ENCODE measurements at regions not wholly inside any gene's neighbourhood (a gene's known extent, or its start where the extent isn't known, plus 50 kb on each side); places are given as distances from the start of the nearest gene placed in this dataset.
"Not testable (repeated sequence)": the region's sequence is repeated elsewhere in the genome, so short reads cannot be mapped to it uniquely, and the experiment has no call there.

DNA sequence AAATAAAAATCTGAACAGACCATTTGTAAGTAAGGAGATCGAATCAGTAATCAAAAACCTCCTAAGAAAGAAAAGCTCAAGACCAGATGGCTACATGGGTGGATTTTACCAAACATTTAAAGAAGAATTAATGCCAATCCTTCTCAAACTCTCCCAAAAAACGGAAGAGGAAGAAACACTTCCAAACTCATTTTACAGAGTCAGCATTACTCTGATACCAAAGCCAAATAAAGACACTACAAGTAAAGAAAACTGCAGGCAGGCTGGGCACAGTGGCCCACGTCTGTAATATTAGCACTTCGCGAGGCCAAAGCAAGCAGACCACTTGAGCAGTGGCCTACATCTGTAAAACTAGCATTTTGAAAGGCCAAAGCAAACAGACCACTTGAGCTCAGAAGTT, 159.8 kb downstream of the DPY19L2 start:
- no peak overlapping the region for H3K4me3 Mint-ChIP-seq
- CTCF ChIA-PET = no interaction called here
- H3K27ac Mint-ChIP-seq = no peak overlapping the region
- no peak for ATAC-seq
- no peak for DNase-seq
- no peaks in the 10 kb centered on the region for H3K36me3 Mint-ChIP-seq (ENCODE audit: low read depth)
- H3K4me1 Mint-ChIP-seq (ENCODE audit: low read depth) = no peaks in the 10 kb centered on the region
- POLR2A ChIA-PET = no interaction called here
- no peaks in the 10 kb centered on the region for H3K27me3 Mint-ChIP-seq (ENCODE audit: low read depth)
- H3K9me3 Mint-ChIP-seq (ENCODE audit: insufficient read depth) = no peaks in the 10 kb centered on the region

DNA sequence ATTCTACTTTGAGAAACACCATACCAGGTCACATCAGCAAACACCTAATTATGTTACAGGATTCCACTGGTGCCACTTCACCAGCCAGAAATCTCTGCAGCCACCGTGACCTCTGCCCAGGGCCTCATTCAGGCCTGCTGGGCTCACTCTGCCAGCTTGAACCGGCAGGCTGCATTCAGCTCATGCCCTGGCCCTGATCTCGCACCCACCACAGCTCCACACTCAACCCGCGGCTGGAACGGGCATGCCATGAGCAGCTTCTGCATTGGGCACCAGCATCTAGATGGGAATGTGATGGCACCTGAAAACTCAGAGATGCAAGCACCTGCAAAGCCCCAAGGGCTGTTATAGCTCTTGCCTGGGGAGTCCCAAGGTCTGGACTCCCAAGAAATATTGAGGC, 168.7 kb downstream of the DPY19L2 start:
- Mint-ChIP-seq H3K36me3 (ENCODE audit: low read depth) (no peaks in the 10 kb centered on the region), H3K4me3 (no peak overlapping the region), H3K4me1 (ENCODE audit: low read depth) (no peaks in the 10 kb centered on the region), H3K27ac (no peak overlapping the region), H3K9me3 (ENCODE audit: insufficient read depth) (no peaks in the 10 kb centered on the region), H3K27me3 (ENCODE audit: low read depth) (no peaks in the 10 kb centered on the region)
- CTCF ChIA-PET = no interaction called here
- ATAC-seq (no peak), DNase-seq (no peak)
- POLR2A ChIA-PET = no interaction called here

DNA sequence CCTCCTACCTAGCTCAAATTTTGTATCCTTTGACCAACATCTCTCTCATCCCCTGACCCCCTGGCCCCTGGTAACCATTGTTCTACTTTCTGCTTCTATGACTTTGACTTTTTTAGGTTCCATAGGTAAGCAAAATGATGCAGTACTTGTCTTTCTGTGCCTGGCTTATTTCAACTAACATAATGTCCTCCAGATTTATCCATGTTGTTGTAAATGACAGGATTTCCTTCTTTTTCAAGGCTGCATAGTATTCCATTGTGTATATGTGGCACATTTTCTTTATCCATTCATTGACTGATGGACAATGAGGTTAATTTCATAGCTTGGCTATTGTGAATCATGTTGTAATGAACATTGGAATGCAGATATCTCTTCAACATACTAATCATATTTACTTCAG, 170.1 kb downstream of the DPY19L2 start:
- Mint-ChIP-seq H3K27me3 (ENCODE audit: low read depth) (no peaks in the 10 kb centered on the region), H3K27ac (no peak overlapping the region), H3K4me1 (ENCODE audit: low read depth) (no peaks in the 10 kb centered on the region), H3K4me3 (no peak overlapping the region), H3K9me3 (ENCODE audit: insufficient read depth) (no peaks in the 10 kb centered on the region), H3K36me3 (ENCODE audit: low read depth) (no peaks in the 10 kb centered on the region)
- no peak for ATAC-seq
- no peak for DNase-seq
- CTCF ChIA-PET = no interaction called here
- POLR2A ChIA-PET = no interaction called here

DNA sequence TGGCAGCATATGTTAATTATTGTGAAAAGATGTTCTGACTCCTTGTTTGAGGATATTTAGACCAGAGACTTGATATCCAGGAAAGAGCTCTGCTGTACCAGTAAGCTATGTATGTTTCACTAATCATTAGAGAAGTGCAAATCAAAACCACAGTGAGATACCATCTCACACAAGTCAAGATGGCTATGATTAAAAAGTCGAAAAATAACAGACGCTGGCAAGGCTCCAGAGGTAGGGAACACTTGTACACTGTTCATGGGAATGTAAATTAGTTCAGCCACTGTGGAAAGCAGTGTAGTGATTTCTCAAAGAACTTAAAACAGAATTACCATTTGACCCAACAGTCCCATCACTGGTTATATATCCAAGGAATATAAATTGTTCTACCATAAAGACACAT, 171.6 kb downstream of the DPY19L2 start:
- Mint-ChIP-seq H3K4me1 (ENCODE audit: low read depth) (no peaks in the 10 kb centered on the region), H3K27ac (no peak overlapping the region), H3K9me3 (ENCODE audit: insufficient read depth) (no peaks in the 10 kb centered on the region), H3K36me3 (ENCODE audit: low read depth) (no peaks in the 10 kb centered on the region), H3K27me3 (ENCODE audit: low read depth) (no peaks in the 10 kb centered on the region), H3K4me3 (no peak overlapping the region)
- no peak for DNase-seq
- ChIA-PET CTCF (no interaction called here), POLR2A (no interaction called here)
- no peak for ATAC-seq

DNA sequence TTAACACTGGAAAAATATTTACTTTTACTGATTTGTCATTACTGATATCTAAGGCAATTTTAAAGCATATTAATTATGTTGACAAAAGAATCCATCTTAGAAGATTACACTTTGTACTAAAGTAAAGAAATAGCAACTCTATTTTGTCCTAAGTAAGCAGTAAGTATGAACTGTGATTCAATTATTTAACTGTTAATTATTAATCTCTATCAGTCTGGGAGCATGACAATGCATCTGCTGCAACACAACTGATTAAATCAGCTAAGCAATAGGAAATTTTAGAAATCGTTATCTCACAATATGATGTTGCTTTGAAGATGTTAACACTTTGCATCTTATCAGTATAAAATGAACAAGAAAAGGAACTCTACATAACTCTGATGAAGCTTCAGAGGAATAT, 172.3 kb downstream of the DPY19L2 start:
- Mint-ChIP-seq H3K4me1 (ENCODE audit: low read depth) (no peaks in the 10 kb centered on the region), H3K27ac (no peak overlapping the region), H3K4me3 (no peak overlapping the region), H3K9me3 (ENCODE audit: insufficient read depth) (no peaks in the 10 kb centered on the region), H3K36me3 (ENCODE audit: low read depth) (no peaks in the 10 kb centered on the region), H3K27me3 (ENCODE audit: low read depth) (no peaks in the 10 kb centered on the region)
- no peak for ATAC-seq
- POLR2A ChIA-PET = no interaction called here
- CTCF ChIA-PET = no interaction called here
- no peak for DNase-seq

DNA sequence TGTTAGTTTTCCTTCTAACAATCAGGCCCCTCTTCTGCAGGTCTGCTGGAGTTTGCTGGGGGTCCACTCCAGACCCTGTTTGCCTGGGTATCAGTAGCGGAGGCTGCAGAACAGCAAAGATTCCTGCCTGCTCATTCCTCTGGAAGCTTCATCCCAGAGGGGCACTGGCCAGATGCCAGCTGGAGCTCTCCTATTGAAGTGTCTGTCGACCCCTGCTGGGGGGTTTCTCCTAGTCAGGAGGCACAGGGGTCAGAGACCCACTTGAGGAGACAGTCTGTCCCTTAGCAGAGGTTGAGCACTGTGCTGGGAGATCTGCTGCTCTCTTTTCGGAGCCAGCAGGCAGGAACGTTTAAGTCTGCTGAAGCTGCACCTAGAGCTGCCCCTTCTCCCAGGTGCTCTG, 174.9 kb downstream of the DPY19L2 start:
- ATAC-seq; POLR2A ChIA-PET; H3K36me3 Mint-ChIP-seq (ENCODE audit: low read depth); H3K4me3 Mint-ChIP-seq; H3K27me3 Mint-ChIP-seq (ENCODE audit: low read depth); H3K27ac Mint-ChIP-seq; CTCF ChIA-PET; H3K4me1 Mint-ChIP-seq (ENCODE audit: low read depth); H3K9me3 Mint-ChIP-seq (ENCODE audit: insufficient read depth); DNase-seq: not testable (repeated sequence)

DNA sequence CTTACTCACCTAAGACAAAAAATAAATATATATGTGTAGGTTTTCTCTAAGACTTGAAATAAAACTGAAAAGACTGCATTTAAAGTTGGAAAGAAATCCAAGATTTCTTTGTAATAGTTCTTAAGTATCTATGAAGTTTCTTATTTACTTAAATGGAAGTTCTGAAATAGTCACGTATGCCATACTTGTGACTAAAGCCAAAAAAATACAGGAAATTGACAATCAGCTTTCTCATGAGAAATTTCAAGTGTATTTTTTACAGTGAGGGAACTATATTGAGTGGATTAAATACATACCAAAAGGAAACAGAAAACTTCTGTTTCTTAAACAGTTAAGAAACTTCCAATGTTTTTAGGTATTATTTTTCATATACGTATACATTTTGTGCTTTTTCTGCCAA, 188.1 kb downstream of the DPY19L2 start:
- H3K36me3 Mint-ChIP-seq (ENCODE audit: low read depth) = no peaks in the 10 kb centered on the region
- ChIA-PET CTCF (no interaction called here), POLR2A (no interaction called here)
- H3K27me3 Mint-ChIP-seq (ENCODE audit: low read depth) = no peaks in the 10 kb centered on the region
- no peak for DNase-seq
- H3K27ac Mint-ChIP-seq = no peak overlapping the region
- H3K4me3 Mint-ChIP-seq = no peak overlapping the region
- ATAC-seq = no peak
- no peaks in the 10 kb centered on the region for H3K9me3 Mint-ChIP-seq (ENCODE audit: insufficient read depth)
- H3K4me1 Mint-ChIP-seq (ENCODE audit: low read depth) = no peaks in the 10 kb centered on the region

DNA sequence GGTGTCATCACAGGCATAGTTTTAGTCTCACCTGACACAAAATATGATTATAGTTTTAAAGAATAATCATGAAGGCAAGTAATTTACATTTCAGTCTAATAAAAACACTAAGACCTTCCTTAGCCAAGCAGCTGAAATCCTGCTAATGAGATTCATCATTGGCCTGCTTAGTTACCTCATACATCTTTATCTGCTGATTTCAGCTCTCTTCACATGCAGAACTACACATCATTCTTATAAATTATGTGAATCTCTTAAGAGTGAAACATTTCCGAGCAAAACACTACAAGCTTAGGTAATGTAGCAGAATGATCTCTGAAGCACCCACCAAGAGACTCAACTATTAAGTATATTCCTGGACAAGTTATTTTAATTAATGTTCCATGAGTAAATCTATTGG, 198.1 kb downstream of the DPY19L2 start:
- Mint-ChIP-seq H3K27me3 (ENCODE audit: low read depth) (peaks cover 4% of the 10 kb centered on the region), H3K9me3 (ENCODE audit: insufficient read depth) (no peaks in the 10 kb centered on the region), H3K4me1 (ENCODE audit: low read depth) (no peaks in the 10 kb centered on the region), H3K27ac (no peak overlapping the region), H3K36me3 (ENCODE audit: low read depth) (no peaks in the 10 kb centered on the region), H3K4me3 (no peak overlapping the region)
- CTCF ChIA-PET = interaction anchor here (0.6 kb wide), 1 partner anchor 318 kb away, joined by 3 read pairs; no protein-coding TSS in a partner anchor
- no peak for DNase-seq
- no peak for ATAC-seq
- POLR2A ChIA-PET = no interaction called here

DNA sequence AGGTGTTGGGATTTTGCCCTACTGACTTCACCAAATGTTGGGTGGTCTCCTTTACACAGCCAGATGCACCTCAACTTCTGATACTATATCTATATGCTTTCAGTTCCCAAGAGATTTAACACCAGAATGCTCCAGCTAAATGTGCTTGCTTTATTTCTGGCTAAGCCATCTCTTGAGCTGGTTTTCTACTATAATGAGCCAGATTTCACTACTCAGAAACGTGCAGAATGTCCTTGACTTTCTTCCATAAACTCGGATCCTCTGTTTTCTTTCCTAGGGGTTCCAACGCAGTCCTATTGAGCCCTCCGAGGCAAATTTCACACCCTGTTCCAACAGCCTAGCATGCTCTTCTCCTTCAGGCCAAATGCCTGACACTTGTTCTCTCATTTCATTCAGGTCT, 200.3 kb downstream of the DPY19L2 start:
- DNase-seq (no peak), ATAC-seq (no peak)
- Mint-ChIP-seq H3K27me3 (ENCODE audit: low read depth) (peaks cover 4% of the 10 kb centered on the region), H3K36me3 (ENCODE audit: low read depth) (no peaks in the 10 kb centered on the region), H3K4me3 (no peak overlapping the region), H3K9me3 (ENCODE audit: insufficient read depth) (no peaks in the 10 kb centered on the region), H3K27ac (no peak overlapping the region), H3K4me1 (ENCODE audit: low read depth) (no peaks in the 10 kb centered on the region)
- CTCF ChIA-PET = no interaction called here
- POLR2A ChIA-PET = no interaction called here

DNA sequence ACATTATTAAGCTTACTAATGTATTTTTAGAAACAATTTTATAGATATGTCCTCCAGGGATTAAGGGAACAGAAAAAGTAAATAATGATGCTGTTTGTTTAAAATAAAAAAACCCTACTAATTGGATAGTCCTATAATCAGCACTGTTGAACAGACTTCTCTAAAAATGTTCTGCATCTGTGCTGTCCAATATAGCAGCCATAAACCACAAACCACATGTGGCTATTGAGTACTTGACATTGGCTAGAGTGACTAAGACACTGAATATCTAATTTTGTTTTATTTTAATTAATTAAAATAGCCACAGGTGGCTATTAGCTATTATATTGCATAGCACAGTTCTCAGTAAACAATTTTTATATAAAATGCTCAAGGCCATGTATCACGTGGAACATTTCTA, 210.4 kb downstream of the DPY19L2 start:
- ChIA-PET CTCF (no interaction called here), POLR2A (no interaction called here)
- ATAC-seq (no peak), DNase-seq (no peak)
- Mint-ChIP-seq H3K4me1 (ENCODE audit: low read depth) (no peaks in the 10 kb centered on the region), H3K27me3 (ENCODE audit: low read depth) (no peaks in the 10 kb centered on the region), H3K4me3 (no peak overlapping the region), H3K9me3 (ENCODE audit: insufficient read depth) (no peaks in the 10 kb centered on the region), H3K27ac (no peak overlapping the region), H3K36me3 (ENCODE audit: low read depth) (no peaks in the 10 kb centered on the region)

DNA sequence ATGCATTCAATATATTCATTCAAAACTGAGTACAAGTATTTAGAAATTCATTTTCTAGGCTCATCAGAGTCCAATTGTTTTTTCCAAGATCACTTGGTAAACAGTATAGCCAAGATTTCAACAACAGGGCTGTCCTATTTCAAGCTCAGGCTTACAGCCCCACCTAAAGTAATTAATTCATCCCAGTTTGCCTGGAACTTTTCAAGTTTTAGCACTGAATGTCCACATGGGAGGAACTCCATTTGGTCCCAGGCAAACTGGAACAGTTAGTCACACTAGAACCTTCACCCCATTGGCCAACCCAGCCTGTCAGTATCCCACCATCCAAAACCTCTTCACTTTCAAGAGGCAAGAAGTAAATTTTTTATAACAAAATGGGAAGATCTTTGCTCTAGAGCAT, 210.9 kb downstream of the DPY19L2 start:
- POLR2A ChIA-PET = no interaction called here

DNA sequence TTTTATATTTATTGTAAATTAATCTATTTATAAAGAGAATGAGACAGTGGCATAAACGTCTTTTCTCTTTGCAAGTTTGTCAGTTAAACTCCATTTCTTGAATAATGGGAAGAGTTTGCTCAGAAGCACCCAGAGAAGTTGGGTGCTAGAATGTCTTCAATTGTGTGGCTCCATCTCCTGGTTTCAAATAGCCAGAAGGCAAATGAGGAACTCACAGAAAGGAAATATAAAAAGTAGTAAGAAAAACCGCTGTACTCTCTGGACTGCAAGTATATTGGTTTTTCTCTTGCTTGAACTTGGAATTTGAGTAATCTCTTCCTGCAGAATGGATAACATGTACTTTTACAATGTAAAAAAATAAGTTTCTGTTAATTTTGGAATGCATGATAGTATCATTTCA, 217.5 kb downstream of the DPY19L2 start:
- no peak overlapping the region for H3K27ac Mint-ChIP-seq
- no peak for ATAC-seq
- no peak for DNase-seq
- H3K4me1 Mint-ChIP-seq (ENCODE audit: low read depth) = no peaks in the 10 kb centered on the region
- no peak overlapping the region for H3K4me3 Mint-ChIP-seq
- no peaks in the 10 kb centered on the region for H3K9me3 Mint-ChIP-seq (ENCODE audit: insufficient read depth)
- CTCF ChIA-PET = no interaction called here
- POLR2A ChIA-PET = no interaction called here
- H3K36me3 Mint-ChIP-seq (ENCODE audit: low read depth) = no peaks in the 10 kb centered on the region
- H3K27me3 Mint-ChIP-seq (ENCODE audit: low read depth) = no peaks in the 10 kb centered on the region

More for the DNA sequence above, 210.9 kb downstream of the DPY19L2 start:
- H3K4me3 Mint-ChIP-seq = no peak overlapping the region
- no peaks in the 10 kb centered on the region for H3K27me3 Mint-ChIP-seq (ENCODE audit: low read depth)
- H3K36me3 Mint-ChIP-seq (ENCODE audit: low read depth) = no peaks in the 10 kb centered on the region
- H3K4me1 Mint-ChIP-seq (ENCODE audit: low read depth) = no peaks in the 10 kb centered on the region
- CTCF ChIA-PET = no interaction called here
- DNase-seq = no peak
- ATAC-seq = no peak
- H3K9me3 Mint-ChIP-seq (ENCODE audit: insufficient read depth) = no peaks in the 10 kb centered on the region
- H3K27ac Mint-ChIP-seq = no peak overlapping the region

DNA sequence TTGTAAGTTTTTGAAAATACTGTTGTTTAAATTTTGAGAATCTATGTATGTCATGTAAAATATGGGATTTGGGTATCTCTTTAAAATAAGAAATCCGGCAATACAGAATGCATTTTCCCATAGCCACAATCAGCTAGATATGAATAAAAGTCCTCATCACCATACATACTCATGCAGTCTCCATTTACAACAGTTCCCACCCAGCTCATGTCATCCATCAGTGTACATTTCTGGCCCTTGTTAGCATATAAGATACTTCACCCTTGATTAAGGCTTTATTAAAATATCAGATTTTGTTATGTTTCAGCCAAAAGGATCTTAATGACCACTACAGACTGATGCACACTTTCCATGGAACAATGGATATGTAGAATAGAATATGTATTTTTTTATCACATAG, 218.0 kb downstream of the DPY19L2 start:
- ChIA-PET POLR2A (no interaction called here), CTCF (no interaction called here)
- Mint-ChIP-seq H3K4me1 (ENCODE audit: low read depth) (no peaks in the 10 kb centered on the region), H3K27ac (no peak overlapping the region), H3K4me3 (no peak overlapping the region), H3K27me3 (ENCODE audit: low read depth) (no peaks in the 10 kb centered on the region), H3K36me3 (ENCODE audit: low read depth) (no peaks in the 10 kb centered on the region), H3K9me3 (ENCODE audit: insufficient read depth) (no peaks in the 10 kb centered on the region)
- ATAC-seq (no peak), DNase-seq (no peak)
